ENCODE measurements at regions not wholly inside any gene's neighbourhood (a gene's known extent, or its start where the extent isn't known, plus 50 kb on each side); places are given as distances from the start of the nearest gene placed in this dataset.

GRCh38 chr2:100761365-100761764 is 58.6 kb upstream of the NPAS2 start:
- H3K27ac Mint-ChIP-seq = no peak overlapping the region
- no peak for DNase-seq (ENCODE audit: low spot score, unreplicated experiment)
- no peaks in the 10 kb centered on the region for H3K36me3 Mint-ChIP-seq (ENCODE audit: insufficient read depth)
- H3K4me1 Mint-ChIP-seq (ENCODE audit: low read depth) = no peaks in the 10 kb centered on the region
- TF ChIP-seq CTCF (IDR thresholded peaks at IDR 0.05; ENCODE audit: unreplicated experiment) = no peak
- H3K4me3 Mint-ChIP-seq (ENCODE audit: low read depth) = no peak overlapping the region
- H3K27me3 Mint-ChIP-seq = peaks cover 11% of the 10 kb centered on the region
- H3K9me3 Mint-ChIP-seq (ENCODE audit: low read depth) = no peaks in the 10 kb centered on the region

DNA sequence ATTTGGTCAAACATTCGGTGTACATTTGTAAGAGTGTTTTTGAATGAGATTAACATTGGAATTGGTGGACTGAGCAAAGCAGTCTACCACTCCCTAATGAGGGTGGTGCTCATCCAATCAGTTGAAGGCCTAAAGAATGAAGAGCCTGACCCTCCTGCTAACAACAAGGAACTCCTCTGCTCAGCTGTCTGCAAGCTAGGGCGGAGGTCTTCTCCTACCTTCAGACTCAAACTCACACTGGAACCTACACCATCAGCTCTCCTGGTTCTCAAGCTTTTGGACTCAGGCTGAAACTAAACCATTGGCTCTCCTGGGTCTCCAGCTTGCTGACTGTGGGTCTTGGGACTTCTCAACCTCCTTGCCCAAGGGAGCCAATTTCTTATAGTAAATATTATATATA is 55.5 kb upstream of the NPAS2 start:
- peaks cover 20% of the 10 kb centered on the region for H3K27me3 Mint-ChIP-seq
- no peak overlapping the region for H3K27ac Mint-ChIP-seq
- no peaks in the 10 kb centered on the region for H3K9me3 Mint-ChIP-seq (ENCODE audit: low read depth)
- H3K4me1 Mint-ChIP-seq (ENCODE audit: low read depth) = no peaks in the 10 kb centered on the region
- H3K36me3 Mint-ChIP-seq (ENCODE audit: insufficient read depth) = no peaks in the 10 kb centered on the region
- no peak for TF ChIP-seq CTCF (IDR thresholded peaks at IDR 0.05; ENCODE audit: unreplicated experiment)
- DNase-seq (ENCODE audit: low spot score, unreplicated experiment) = no peak
- H3K4me3 Mint-ChIP-seq (ENCODE audit: low read depth) = no peak overlapping the region

DNA sequence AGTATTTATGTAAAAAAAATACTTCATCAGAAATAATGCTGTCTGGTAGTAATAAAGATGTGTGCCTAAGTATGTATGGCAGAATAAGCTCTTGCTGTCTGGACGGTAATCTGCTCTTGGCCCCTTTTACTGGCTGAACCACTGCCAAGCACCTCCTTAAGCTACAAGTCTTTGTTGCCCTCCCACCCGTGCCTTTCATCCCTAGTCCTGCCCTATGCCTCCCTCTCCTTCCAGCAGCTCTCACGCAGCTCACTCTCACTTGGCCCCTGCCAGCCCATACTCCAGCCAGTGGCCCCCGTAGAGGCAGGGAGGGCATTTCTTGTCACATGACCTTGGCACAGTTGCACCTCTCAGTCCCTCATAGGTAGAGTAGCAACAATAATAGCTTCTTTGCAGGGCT is 54.5 kb upstream of the NPAS2 start:
- no peak overlapping the region for H3K4me3 Mint-ChIP-seq (ENCODE audit: low read depth)
- H3K27ac Mint-ChIP-seq = no peak overlapping the region
- H3K27me3 Mint-ChIP-seq = peaks cover 20% of the 10 kb centered on the region
- H3K4me1 Mint-ChIP-seq (ENCODE audit: low read depth) = no peaks in the 10 kb centered on the region
- DNase-seq (ENCODE audit: low spot score, unreplicated experiment) = no peak
- no peaks in the 10 kb centered on the region for H3K36me3 Mint-ChIP-seq (ENCODE audit: insufficient read depth)
- no peak for TF ChIP-seq CTCF (IDR thresholded peaks at IDR 0.05; ENCODE audit: unreplicated experiment)
- H3K9me3 Mint-ChIP-seq (ENCODE audit: low read depth) = no peaks in the 10 kb centered on the region

GRCh38 chr2:100766256-100766655 is 53.7 kb upstream of the NPAS2 start:
- no peak for DNase-seq (ENCODE audit: low spot score, unreplicated experiment)
- Mint-ChIP-seq H3K9me3 (ENCODE audit: low read depth) (no peaks in the 10 kb centered on the region), H3K27me3 (peaks cover 20% of the 10 kb centered on the region), H3K27ac (no peak overlapping the region), H3K4me1 (ENCODE audit: low read depth) (no peaks in the 10 kb centered on the region), H3K4me3 (ENCODE audit: low read depth) (no peak overlapping the region), H3K36me3 (ENCODE audit: insufficient read depth) (no peaks in the 10 kb centered on the region)
- TF ChIP-seq CTCF (IDR thresholded peaks at IDR 0.05; ENCODE audit: unreplicated experiment) = no peak

- TF ChIP-seq CTCF (IDR thresholded peaks at IDR 0.05; ENCODE audit: unreplicated experiment) = no peak
- Mint-ChIP-seq H3K4me1 (ENCODE audit: low read depth) (no peaks in the 10 kb centered on the region), H3K27me3 (peaks cover 18% of the 10 kb centered on the region), H3K27ac (no peak overlapping the region), H3K36me3 (ENCODE audit: insufficient read depth) (no peaks in the 10 kb centered on the region), H3K4me3 (ENCODE audit: low read depth) (no peak overlapping the region), H3K9me3 (ENCODE audit: low read depth) (no peaks in the 10 kb centered on the region)
- no peak for DNase-seq (ENCODE audit: low spot score, unreplicated experiment)
These were observed 53.1 kb upstream of the NPAS2 start for GRCh38 chr2:100766806-100767205.

All from progenitor cell of endocrine pancreas (in vitro differentiated cells).